Breast epithelium (tissue), 4 donors: ENCODE measurements at regions not wholly inside any gene's neighbourhood (a gene's known extent, or its start where the extent isn't known, plus 50 kb on each side); places are given as distances from the start of the nearest gene placed in this dataset.

ENCODE experiments used
- DNase-seq, 2 donors: peaks; one replicate each; pipeline ENCODE4 v3.0.0-alpha.2; 2019; ENCODE audit warnings: low spot score in 2 of 2
- H3K27ac ChIP-seq, 2 donors: fragments of 200-600 bp; sonication (generic) in 1 of 2; one replicate each; pipeline ENCODE4 v1.5.1; 2016 to 2019; ENCODE audit warnings: mild to moderate bottlenecking in 1 of 2
- H3K27me3 ChIP-seq, 2 donors: fragments of 200-600 bp; sonication (generic) in 1 of 2; one replicate each; pipeline versions ENCODE4 v1.5.1 to v1.6.0; 2017 to 2019; ENCODE audit warnings: control low read depth in 1 of 2, mild to moderate bottlenecking in 1 of 2
- H3K36me3 ChIP-seq: fragments of 200-600 bp; one replicate; pipeline ENCODE4 v1.5.1; 2019
- H3K4me1 ChIP-seq, 2 donors: fragments of 200-600 bp; sonication (generic); one replicate each; pipeline ENCODE4 v1.5.1; 2016 to 2019; ENCODE audit warnings: control low read depth in 1 of 2
- H3K4me3 ChIP-seq, 3 donors: fragments of 200-600 bp; sonication (generic); 1 replicate in 2 of 3; 2 replicates in 1 of 3; pipeline ENCODE4 v1.5.1; 2016 to 2019; ENCODE audit warnings: mild to moderate bottlenecking in 3 of 3, moderate library complexity in 2 of 3
- H3K9me3 ChIP-seq, 2 donors: fragments of 200-600 bp; sonication (generic) in 1 of 2; one replicate each; pipeline ENCODE4 v1.5.1; 2016 to 2019; ENCODE audit warnings: control low read depth in 1 of 2
- CTCF ChIP-seq, 3 donors: fragments of 450-650 bp; IDR thresholded peaks; one replicate each; pipeline ENCODE4 v1.5.1; 2016 to 2017; ENCODE audit warnings: antibody characterized with exemption in 3 of 3, mild to moderate bottlenecking in 3 of 3, moderate library complexity in 3 of 3
- POLR2A ChIP-seq: fragments of 450-650 bp; IDR thresholded peaks from one replicate; pipeline ENCODE4 v1.6.1; 2016; ENCODE audit warnings: antibody characterized with exemption, mild to moderate bottlenecking, moderate library complexity
- POLR2AphosphoS5 ChIP-seq, 3 donors: sonication (generic); formaldehyde crosslinking; IDR thresholded peaks; one replicate each; pipeline ENCODE4 v1.6.1; 2017; ENCODE audit warnings: antibody characterized with exemption in 3 of 3
- intact Hi-C: fragments of 100-400 bp; cut with DNase I; formaldehyde crosslinking; loops from one replicate; pipeline ENCODE4 v1.15.1; 2023; ENCODE audit warnings: low total_unique reads

GRCh38 chr1:59178339-59179187, 118.3 kb upstream of the FGGY start:
- H3K4me3 ChIP-seq, result no peak overlapping the region
- H3K4me1 ChIP-seq, result no peaks in the 10 kb centered on the region
- TF ChIP-seq POLR2A, result no peak
- no peak for TF ChIP-seq CTCF (IDR thresholded peaks at IDR 0.05)
- TF ChIP-seq POLR2AphosphoS5 (IDR thresholded peaks at IDR 0.05), result peak in 1 of 3 donors; percentile 58
- no peak for DNase-seq
- no peaks in the 10 kb centered on the region for H3K36me3 ChIP-seq
- peak overlapping the region; percentile 23 to 62 for H3K27ac ChIP-seq
- no peaks in the 10 kb centered on the region for H3K9me3 ChIP-seq
- intact Hi-C loops, result no loop called here
- H3K27me3 ChIP-seq, result no peaks in the 10 kb centered on the region

DNA sequence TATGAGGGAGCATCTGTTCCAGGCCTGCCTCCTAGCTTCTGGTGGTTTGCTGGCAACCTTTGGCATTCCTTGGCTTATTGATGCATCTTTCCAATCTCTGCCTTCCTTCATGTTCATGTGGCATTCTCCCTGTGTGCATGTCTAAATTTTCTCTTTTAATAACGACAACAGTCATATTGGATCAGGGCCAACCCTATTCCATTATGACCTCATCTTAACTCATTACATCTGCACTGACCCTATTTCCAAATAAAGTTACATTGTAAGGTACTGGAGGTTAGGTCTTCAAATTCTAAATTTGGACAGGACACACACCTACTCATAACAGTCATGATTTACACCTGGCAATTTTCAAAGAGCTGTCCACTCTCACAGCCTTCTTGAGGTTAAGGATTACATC, 117.2 kb upstream of the FGGY start:
- Histone ChIP-seq H3K4me3 (no peak overlapping the region), H3K36me3 (no peaks in the 10 kb centered on the region), H3K27ac (peak overlapping the region in 1 of 2 donors; percentile 62), H3K4me1 (no peaks in the 10 kb centered on the region), H3K9me3 (no peaks in the 10 kb centered on the region), H3K27me3 (no peaks in the 10 kb centered on the region)
- intact Hi-C loops, result no loop called here
- no peak for DNase-seq
- TF ChIP-seq POLR2AphosphoS5 (IDR thresholded peaks at IDR 0.05) (no peak), POLR2A (no peak), CTCF (IDR thresholded peaks at IDR 0.05) (no peak)

DNA sequence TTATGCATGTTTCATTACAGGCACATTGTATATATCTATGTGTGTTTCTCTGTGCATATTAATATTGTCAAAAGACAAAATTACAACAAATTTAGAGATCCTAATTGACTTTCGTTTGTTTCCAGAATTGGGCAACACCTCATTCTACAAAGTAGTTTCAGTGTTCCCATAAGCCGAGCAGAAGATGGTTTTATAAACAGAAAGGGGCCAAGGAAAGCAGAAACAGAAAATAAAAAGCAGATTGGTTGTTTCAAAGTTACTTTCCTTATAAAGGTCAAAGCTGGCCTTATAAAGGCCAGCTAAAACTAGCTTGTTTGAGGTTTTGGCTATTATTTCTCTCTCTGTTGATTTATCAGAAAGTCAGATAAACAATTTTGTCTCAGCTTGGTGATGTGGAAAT, 116.2 kb upstream of the FGGY start:
- Histone ChIP-seq H3K27me3 (no peaks in the 10 kb centered on the region), H3K4me1 (no peaks in the 10 kb centered on the region), H3K27ac (peak overlapping the region; percentile 54 to 62), H3K4me3 (no peak overlapping the region), H3K36me3 (no peaks in the 10 kb centered on the region), H3K9me3 (no peaks in the 10 kb centered on the region)
- intact Hi-C loops, result no loop called here
- DNase-seq, result no peak
- no peak for TF ChIP-seq CTCF (IDR thresholded peaks at IDR 0.05)
- no peak for TF ChIP-seq POLR2AphosphoS5 (IDR thresholded peaks at IDR 0.05)
- TF ChIP-seq POLR2A, result no peak

DNA sequence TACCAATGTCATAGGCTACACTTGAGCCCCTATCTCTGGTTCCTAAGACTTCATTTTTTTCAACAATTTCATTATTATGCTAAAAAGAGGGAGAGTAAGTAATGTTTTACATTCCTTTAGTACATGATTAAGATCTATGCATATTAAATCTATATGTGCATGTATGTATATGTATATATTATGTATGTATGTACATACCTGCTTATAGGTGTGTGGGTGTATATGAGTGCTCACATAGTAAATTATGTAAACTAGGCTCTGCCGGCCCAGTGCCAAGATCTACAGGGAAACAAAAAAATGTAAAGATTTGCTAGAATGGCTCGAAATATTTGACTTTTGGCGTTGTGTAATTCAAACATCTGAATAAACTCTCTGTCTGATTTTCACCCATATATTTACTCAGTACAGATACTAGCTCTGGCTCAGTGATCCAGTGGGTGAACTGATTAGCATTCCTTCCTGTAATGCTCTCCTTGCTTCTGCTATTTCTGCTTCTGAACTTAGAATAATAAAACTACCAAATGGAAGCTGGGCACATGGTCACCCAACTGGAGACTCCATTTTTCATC, 113.1 kb upstream of the FGGY start:
- Histone ChIP-seq H3K4me3 (no peak overlapping the region), H3K27ac (peak overlapping the region in 1 of 2 donors; percentile 27), H3K36me3 (no peaks in the 10 kb centered on the region), H3K9me3 (no peaks in the 10 kb centered on the region), H3K4me1 (no peaks in the 10 kb centered on the region), H3K27me3 (no peaks in the 10 kb centered on the region)
- TF ChIP-seq POLR2A, result no peak
- no peak for TF ChIP-seq CTCF (IDR thresholded peaks at IDR 0.05)
- no peak for TF ChIP-seq POLR2AphosphoS5 (IDR thresholded peaks at IDR 0.05)
- DNase-seq, result no peak
- intact Hi-C loops, result no loop called here

- DNase-seq, result peak in 1 of 2 donors; percentile 53
- TF ChIP-seq POLR2AphosphoS5 (IDR thresholded peaks at IDR 0.05) (no peak), CTCF (IDR thresholded peaks at IDR 0.05) (peak in 1 of 3 donors; percentile 27)
- H3K27ac ChIP-seq, result peak overlapping the region in 1 of 2 donors; percentile 27
- no peaks in the 10 kb centered on the region for H3K27me3 ChIP-seq
- no peak overlapping the region for H3K4me3 ChIP-seq
- no peaks in the 10 kb centered on the region for H3K9me3 ChIP-seq
- no peaks in the 10 kb centered on the region for H3K36me3 ChIP-seq
- no peaks in the 10 kb centered on the region for H3K4me1 ChIP-seq
- intact Hi-C loops, result no loop called here
Observed at GRCh38 chr1:59184365-59184905, 112.5 kb upstream of the FGGY start.
